ENCODE measurements at regions not wholly inside any gene's neighbourhood (a gene's known extent, or its start where the extent isn't known, plus 50 kb on each side); places are given as distances from the start of the nearest gene placed in this dataset.

- no peak overlapping the region for H3K4me3 ChIP-seq (ENCODE audit: low read depth in 2 of 2, low read length in 1 of 2)
- H3K79me2 ChIP-seq (ENCODE audit: insufficient read depth) = no peaks in the 10 kb centered on the region
- H3K9me2 ChIP-seq = no peaks in the 10 kb centered on the region
- H3K4me2 ChIP-seq = no peak overlapping the region
- no peak for TF ChIP-seq TAF1 (IDR thresholded peaks at IDR 0.05; ENCODE audit: borderline replicate concordance, low read depth, low read length)
- TF ChIP-seq, protein P1, sequence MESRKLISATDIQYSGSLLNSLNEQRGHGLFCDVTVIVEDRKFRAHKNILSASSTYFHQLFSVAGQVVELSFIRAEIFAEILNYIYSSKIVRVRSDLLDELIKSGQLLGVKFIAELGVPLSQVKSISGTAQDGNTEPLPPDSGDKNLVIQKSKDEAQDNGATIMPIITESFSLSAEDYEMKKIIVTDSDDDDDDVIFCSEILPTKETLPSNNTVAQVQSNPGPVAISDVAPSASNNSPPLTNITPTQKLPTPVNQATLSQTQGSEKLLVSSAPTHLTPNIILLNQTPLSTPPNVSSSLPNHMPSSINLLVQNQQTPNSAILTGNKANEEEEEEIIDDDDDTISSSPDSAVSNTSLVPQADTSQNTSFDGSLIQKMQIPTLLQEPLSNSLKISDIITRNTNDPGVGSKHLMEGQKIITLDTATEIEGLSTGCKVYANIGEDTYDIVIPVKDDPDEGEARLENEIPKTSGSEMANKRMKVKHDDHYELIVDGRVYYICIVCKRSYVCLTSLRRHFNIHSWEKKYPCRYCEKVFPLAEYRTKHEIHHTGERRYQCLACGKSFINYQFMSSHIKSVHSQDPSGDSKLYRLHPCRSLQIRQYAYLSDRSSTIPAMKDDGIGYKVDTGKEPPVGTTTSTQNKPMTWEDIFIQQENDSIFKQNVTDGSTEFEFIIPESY (IDR thresholded peaks at IDR 0.05; ENCODE audit: borderline replicate concordance, low read depth) = no peak
- TF ChIP-seq ELF1 (IDR thresholded peaks at IDR 0.05) = no peak
- TF ChIP-seq TCF12 (IDR thresholded peaks at IDR 0.05) = no peak
- TF ChIP-seq SIN3A (IDR thresholded peaks at IDR 0.05; ENCODE audit: borderline replicate concordance, low read depth, low read length) = no peak
- no peak for TF ChIP-seq FOXJ3 (CRISPR knock-in tag; IDR thresholded peaks at IDR 0.05)
- no peak for TF ChIP-seq NRF1 (IDR thresholded peaks at IDR 0.05; ENCODE audit: low read depth, low read length)
- TF ChIP-seq MXI1 (IDR thresholded peaks at IDR 0.05; ENCODE audit: low read depth, low read length) = no peak
- TF ChIP-seq RFX5 (IDR thresholded peaks at IDR 0.05; ENCODE audit: low read length) = no peak
- no peak for TF ChIP-seq RCOR1 (IDR thresholded peaks at IDR 0.05; ENCODE audit: low read length)
- TF ChIP-seq RAD21 (IDR thresholded peaks at IDR 0.05; ENCODE audit: low read length) = no peak
- TF ChIP-seq JUND (IDR thresholded peaks at IDR 0.05) = no peak
- no peak for TF ChIP-seq YY1 (IDR thresholded peaks at IDR 0.05; ENCODE audit: low read depth)
- TF ChIP-seq FOXM1 (IDR thresholded peaks at IDR 0.05; ENCODE audit: low read depth) = no peak
- TF ChIP-seq CHD2 (IDR thresholded peaks at IDR 0.05; ENCODE audit: low read length, partially characterized antibody) = no peak
- no peak for TF ChIP-seq USF1 (IDR thresholded peaks at IDR 0.05; ENCODE audit: borderline replicate concordance, low read depth)
- no peak for TF ChIP-seq NFIC (IDR thresholded peaks at IDR 0.05; ENCODE audit: borderline replicate concordance)
- TF ChIP-seq REST (IDR thresholded peaks at IDR 0.05; ENCODE audit: low read depth, low read length) = no peak
- DNase-seq = no peak
- no peak overlapping the region for H3K27ac ChIP-seq (ENCODE audit: low read depth in 2 of 2, low read length in 1 of 2)
- POLR2A ChIA-PET = no interaction called here
- H4K20me1 ChIP-seq (ENCODE audit: insufficient read depth) = no peaks in the 10 kb centered on the region
- H2AFZ ChIP-seq (ENCODE audit: low read depth) = no peak overlapping the region
- no peaks in the 10 kb centered on the region for H3K36me3 ChIP-seq (replicated peaks in 1 of 2; ENCODE audit: control insufficient read depth in 1 of 2, insufficient read depth in 2 of 2, low read length in 1 of 2)
- CTCF ChIA-PET = no interaction called here
- H3K27me3 ChIP-seq (ENCODE audit: insufficient read depth) = no peaks in the 10 kb centered on the region
- no peaks in the 10 kb centered on the region for H3K9me3 ChIP-seq
- H3K9ac ChIP-seq = no peak overlapping the region
- H3K4me1 ChIP-seq (ENCODE audit: control insufficient read depth in 1 of 2, insufficient read depth in 2 of 2, low read depth in 1 of 2, low read length in 1 of 2) = no peaks in the 10 kb centered on the region
- H3F3A ChIP-seq (replicated peaks; ENCODE audit: insufficient read depth) = no peaks in the 10 kb centered on the region
Measured at GRCh38 chr5:99122976-99123375, 194.2 kb upstream of the CHD1 start.

Measured in SK-N-SH (cell line).